Stomach (tissue), 4 donors: ENCODE measurements at regions not wholly inside any gene's neighbourhood (a gene's known extent, or its start where the extent isn't known, plus 50 kb on each side); places are given as distances from the start of the nearest gene placed in this dataset.

ENCODE experiments used
- CTCF ChIP-seq, 7 experiments: fragments of 450-650 bp in 4 of 7; fragments of 200-600 bp in 3 of 7; sonication (generic) in 3 of 7; IDR thresholded peaks; one replicate each; pipeline ENCODE4 v1.5.1; 2016 to 2019; ENCODE audit warnings: antibody characterized with exemption in 7 of 7, control low read depth in 2 of 7, mild to moderate bottlenecking in 1 of 7
- EP300 ChIP-seq: sonication (generic); formaldehyde crosslinking; IDR thresholded peaks from one replicate; pipeline ENCODE4 v1.6.1; 2017; ENCODE audit warnings: antibody characterized with exemption
- POLR2A ChIP-seq, 4 donors: fragments of 450-650 bp; IDR thresholded peaks; one replicate each; pipeline ENCODE4 v1.6.1; 2016; ENCODE audit warnings: antibody characterized with exemption in 4 of 4, control low read depth in 2 of 4, mild to moderate bottlenecking in 1 of 4, moderate library complexity in 1 of 4
- POLR2AphosphoS5 ChIP-seq, 3 donors: sonication (generic); formaldehyde crosslinking; IDR thresholded peaks; one replicate each; pipeline ENCODE4 v1.6.1; 2016; ENCODE audit warnings: antibody characterized with exemption in 3 of 3

GRCh38 chr10:71029907-71030306 lies 141.5 kb upstream of the PCBD1 start:
- TF ChIP-seq CTCF (IDR thresholded peaks at IDR 0.05) (no peak), EP300 (no peak), POLR2A (IDR thresholded peaks at IDR 0.05) (no peak), POLR2AphosphoS5 (IDR thresholded peaks at IDR 0.05) (no peak)
